Hepatocyte (in vitro differentiated cells): ENCODE measurements at regions not wholly inside any gene's neighbourhood (a gene's known extent, or its start where the extent isn't known, plus 50 kb on each side); places are given as distances from the start of the nearest gene placed in this dataset.

Experiments used
- CTCF ChIP-seq: fragments of 200-600 bp; sonication (generic); IDR thresholded peaks from 2 replicates; pipeline ENCODE4 v1.5.1; 2016; ENCODE audit warnings: antibody characterized with exemption, mild to moderate bottlenecking; ENCODE audit not compliant: poor library complexity
- EZH2phosphoT487 ChIP-seq: fragments of 200-600 bp; sonication (generic); IDR thresholded peaks from one replicate; pipeline ENCODE4 v1.6.1; 2018; ENCODE audit warnings: antibody characterized with exemption, mild to moderate bottlenecking, low read depth, moderate library complexity; ENCODE audit not compliant: unreplicated experiment, severe bottlenecking

- TF ChIP-seq CTCF (no peak), EZH2phosphoT487 (no peak)
Observed at GRCh38 chr6:40958738-40959137, 80.3 kb downstream of the UNC5CL start.
